CD8-positive, alpha-beta memory T cell (primary cell): ENCODE measurements at regions not wholly inside any gene's neighbourhood (a gene's known extent, or its start where the extent isn't known, plus 50 kb on each side); places are given as distances from the start of the nearest gene placed in this dataset.

ENCODE experiments used
- CTCF ChIA-PET: fragments of 350-600 bp; sonication (Branson Sonifier 250); formaldehyde crosslinking; loops from one replicate; lab custom pipeline; 2021; ENCODE audit warnings: antibody characterized with exemption; lab: Charles Lee
- POLR2A ChIA-PET: fragments of 350-600 bp; sonication (Branson Sonifier 250); formaldehyde crosslinking; loops from one replicate; lab custom pipeline; 2021; ENCODE audit warnings: antibody characterized with exemption; lab: Charles Lee
- DNase-seq, 5 donors: peaks; one replicate each; pipeline versions ENCODE4 v3.0.0 to v3.0.0-alpha.2; 2020 to 2022; ENCODE audit warnings: mixed read lengths in 1 of 5
- H3K27ac ChIP-seq: one replicate; pipeline ENCODE4 v1.7.0; 2013; ENCODE audit warnings: low read depth, mild to moderate bottlenecking, low read length, moderate library complexity
- H3K27me3 ChIP-seq: 2 replicates; pipeline ENCODE4 v1.7.0; 2013; ENCODE audit warnings: low read length, mild to moderate bottlenecking; ENCODE audit not compliant: insufficient read depth, poor library complexity, severe bottlenecking
- H3K36me3 ChIP-seq: 2 replicates; pipeline ENCODE4 v1.7.0; 2013; ENCODE audit warnings: mild to moderate bottlenecking, low read length, moderate library complexity; ENCODE audit not compliant: insufficient read depth
- H3K4me1 ChIP-seq: 2 replicates; pipeline ENCODE4 v1.7.0; 2013; ENCODE audit warnings: mild to moderate bottlenecking, low read length, moderate library complexity; ENCODE audit not compliant: insufficient read depth
- H3K4me3 ChIP-seq: 2 replicates; pipeline ENCODE4 v1.7.0; 2013; ENCODE audit warnings: mild to moderate bottlenecking, low read length
- H3K9me3 ChIP-seq: 2 replicates; pipeline ENCODE4 v1.7.0; 2013; ENCODE audit warnings: mild to moderate bottlenecking, low read length
- H3K27ac Mint-ChIP-seq, 8 donors: one replicate each; pipeline ENCODE4 v1.8.0; 2020 to 2021; ENCODE audit warnings: mixed read lengths in 8 of 8, mild to moderate bottlenecking in 6 of 8, inconsistent platforms in 3 of 8, moderate library complexity in 3 of 8
- H3K27me3 Mint-ChIP-seq, 2 donors: one replicate each; pipeline ENCODE4 v1.8.0; 2020 to 2021; ENCODE audit warnings: mixed read lengths in 2 of 2, mild to moderate bottlenecking in 1 of 2, moderate library complexity in 1 of 2
- H3K36me3 Mint-ChIP-seq, 3 donors: one replicate each; pipeline ENCODE4 v1.8.0; 2020 to 2021; ENCODE audit warnings: mixed read lengths in 3 of 3, inconsistent platforms in 1 of 3, mild to moderate bottlenecking in 1 of 3
- H3K4me1 Mint-ChIP-seq, 3 donors: one replicate each; pipeline ENCODE4 v1.8.0; 2020 to 2021; ENCODE audit warnings: mixed read lengths in 3 of 3, inconsistent platforms in 1 of 3, mild to moderate bottlenecking in 1 of 3
- H3K4me3 Mint-ChIP-seq, 7 donors: one replicate each; pipeline ENCODE4 v1.8.0; 2020 to 2021; ENCODE audit warnings: mixed read lengths in 7 of 7, mild to moderate bottlenecking in 6 of 7, moderate library complexity in 4 of 7, inconsistent platforms in 2 of 7
- H3K9me3 Mint-ChIP-seq, 5 donors: one replicate each; pipeline ENCODE4 v1.8.0; 2020 to 2022; ENCODE audit warnings: mixed read lengths in 5 of 5, mild to moderate bottlenecking in 3 of 5, moderate library complexity in 2 of 5, inconsistent platforms in 1 of 5

GRCh38 chr10:55104738-55105137 is 303.7 kb upstream of the PCDH15 start:
- Histone ChIP-seq H3K36me3 (no peaks in the 10 kb centered on the region), H3K27me3 (no peaks in the 10 kb centered on the region), H3K9me3 (no peaks in the 10 kb centered on the region), H3K27ac (no peak overlapping the region), H3K4me3 (no peak overlapping the region), H3K4me1 (no peaks in the 10 kb centered on the region)
- Mint-ChIP-seq H3K4me1 (no peaks in the 10 kb centered on the region), H3K27me3 (no peaks in the 10 kb centered on the region), H3K9me3 (peaks cover 0 to 34% (median 12%) of the 10 kb centered on the region in 5 donors), H3K4me3 (no peak overlapping the region), H3K36me3 (no peaks in the 10 kb centered on the region), H3K27ac (no peak overlapping the region)
- CTCF ChIA-PET: no interaction called here
- DNase-seq: no peak
- POLR2A ChIA-PET: no interaction called here

- Histone ChIP-seq H3K4me1 (no peaks in the 10 kb centered on the region), H3K27me3 (no peaks in the 10 kb centered on the region)
Observed at GRCh38 chr10:55098452-55098851, 297.4 kb upstream of the PCDH15 start.

GRCh38 chr10:55091691-55092328 is 290.8 kb upstream of the PCDH15 start:
- H3K4me3 Mint-ChIP-seq: no peak overlapping the region
- H3K36me3 Mint-ChIP-seq: no peaks in the 10 kb centered on the region
- CTCF ChIA-PET: no interaction called here
- POLR2A ChIA-PET: no interaction called here
- Histone ChIP-seq H3K9me3 (no peaks in the 10 kb centered on the region), H3K4me1 (no peaks in the 10 kb centered on the region), H3K27ac (no peak overlapping the region), H3K4me3 (no peak overlapping the region), H3K36me3 (no peaks in the 10 kb centered on the region), H3K27me3 (no peaks in the 10 kb centered on the region)
- no peak for DNase-seq
- H3K4me1 Mint-ChIP-seq: no peaks in the 10 kb centered on the region
- no peak overlapping the region for H3K27ac Mint-ChIP-seq
- H3K9me3 Mint-ChIP-seq: peaks cover 2 to 15% (median 3%) of the 10 kb centered on the region in 5 donors
- H3K27me3 Mint-ChIP-seq: no peaks in the 10 kb centered on the region

More at GRCh38 chr10:55098452-55098851, 297.4 kb upstream of the PCDH15 start:
- Mint-ChIP-seq H3K4me1 (no peaks in the 10 kb centered on the region), H3K4me3 (no peak overlapping the region), H3K9me3 (peaks cover 0 to 28% (median 9%) of the 10 kb centered on the region in 5 donors), H3K27ac (no peak overlapping the region), H3K36me3 (no peaks in the 10 kb centered on the region), H3K27me3 (no peaks in the 10 kb centered on the region)
- no peak overlapping the region for H3K27ac ChIP-seq
- no peaks in the 10 kb centered on the region for H3K36me3 ChIP-seq
- DNase-seq: no peak
- CTCF ChIA-PET: no interaction called here
- H3K4me3 ChIP-seq: no peak overlapping the region
- H3K9me3 ChIP-seq: no peaks in the 10 kb centered on the region
- POLR2A ChIA-PET: no interaction called here

GRCh38 chr10:55078121-55078520 is 277.1 kb upstream of the PCDH15 start:
- no peak for DNase-seq
- H3K27me3 Mint-ChIP-seq: no peaks in the 10 kb centered on the region
- Histone ChIP-seq H3K27ac (no peak overlapping the region), H3K4me1 (no peaks in the 10 kb centered on the region), H3K9me3 (no peaks in the 10 kb centered on the region), H3K27me3 (no peaks in the 10 kb centered on the region), H3K36me3 (no peaks in the 10 kb centered on the region), H3K4me3 (no peak overlapping the region)
- CTCF ChIA-PET: no interaction called here
- H3K4me3 Mint-ChIP-seq: no peak overlapping the region
- H3K36me3 Mint-ChIP-seq: no peaks in the 10 kb centered on the region
- POLR2A ChIA-PET: no interaction called here
- H3K27ac Mint-ChIP-seq: no peak overlapping the region
- peaks cover 15 to 31% (median 20%) of the 10 kb centered on the region in 5 donors for H3K9me3 Mint-ChIP-seq
- no peaks in the 10 kb centered on the region for H3K4me1 Mint-ChIP-seq

- Histone ChIP-seq H3K36me3 (no peaks in the 10 kb centered on the region), H3K4me3 (no peak overlapping the region), H3K4me1 (no peaks in the 10 kb centered on the region), H3K27me3 (no peaks in the 10 kb centered on the region), H3K9me3 (no peaks in the 10 kb centered on the region), H3K27ac (no peak overlapping the region)
- Mint-ChIP-seq H3K4me1 (no peaks in the 10 kb centered on the region), H3K27ac (no peak overlapping the region), H3K36me3 (no peaks in the 10 kb centered on the region), H3K27me3 (no peaks in the 10 kb centered on the region), H3K9me3 (peaks cover 2 to 33% (median 15%) of the 10 kb centered on the region in 5 donors), H3K4me3 (no peak overlapping the region)
- POLR2A ChIA-PET: no interaction called here
- no peak for DNase-seq
- CTCF ChIA-PET: no interaction called here
Observed at GRCh38 chr10:55065185-55065584, 264.2 kb upstream of the PCDH15 start.

GRCh38 chr10:55063811-55064210 is 262.8 kb upstream of the PCDH15 start:
- Histone ChIP-seq H3K27me3 (no peaks in the 10 kb centered on the region), H3K4me3 (no peak overlapping the region), H3K36me3 (no peaks in the 10 kb centered on the region), H3K9me3 (no peaks in the 10 kb centered on the region), H3K27ac (no peak overlapping the region), H3K4me1 (no peaks in the 10 kb centered on the region)
- Mint-ChIP-seq H3K27ac (no peak overlapping the region), H3K36me3 (no peaks in the 10 kb centered on the region), H3K4me3 (no peak overlapping the region), H3K27me3 (no peaks in the 10 kb centered on the region), H3K4me1 (no peaks in the 10 kb centered on the region), H3K9me3 (peaks cover 2 to 37% (median 14%) of the 10 kb centered on the region in 5 donors)
- CTCF ChIA-PET: no interaction called here
- DNase-seq: no peak
- POLR2A ChIA-PET: no interaction called here

GRCh38 chr10:55062349-55062748 is 261.3 kb upstream of the PCDH15 start:
- no peak overlapping the region for H3K4me3 ChIP-seq
- no peaks in the 10 kb centered on the region for H3K27me3 Mint-ChIP-seq
- peaks cover 3 to 39% (median 16%) of the 10 kb centered on the region in 5 donors for H3K9me3 Mint-ChIP-seq
- no peaks in the 10 kb centered on the region for H3K36me3 Mint-ChIP-seq
- no peak overlapping the region for H3K27ac Mint-ChIP-seq
- H3K27me3 ChIP-seq: no peaks in the 10 kb centered on the region
- H3K4me1 ChIP-seq: no peaks in the 10 kb centered on the region
- no peak overlapping the region for H3K27ac ChIP-seq
- no peaks in the 10 kb centered on the region for H3K9me3 ChIP-seq
- H3K36me3 ChIP-seq: no peaks in the 10 kb centered on the region
- POLR2A ChIA-PET: no interaction called here
- CTCF ChIA-PET: no interaction called here
- H3K4me1 Mint-ChIP-seq: no peaks in the 10 kb centered on the region
- DNase-seq: no peak
- H3K4me3 Mint-ChIP-seq: no peak overlapping the region

- H3K4me1 ChIP-seq: no peaks in the 10 kb centered on the region
- Mint-ChIP-seq H3K27ac (no peak overlapping the region), H3K4me3 (no peak overlapping the region), H3K9me3 (peaks cover 3 to 49% (median 19%) of the 10 kb centered on the region in 5 donors), H3K36me3 (no peaks in the 10 kb centered on the region), H3K4me1 (no peaks in the 10 kb centered on the region), H3K27me3 (no peaks in the 10 kb centered on the region)
- ChIA-PET CTCF (no interaction called here), POLR2A (no interaction called here)
- no peaks in the 10 kb centered on the region for H3K27me3 ChIP-seq
- DNase-seq: no peak
- no peaks in the 10 kb centered on the region for H3K36me3 ChIP-seq
- H3K9me3 ChIP-seq: no peaks in the 10 kb centered on the region
- no peak overlapping the region for H3K27ac ChIP-seq
- no peak overlapping the region for H3K4me3 ChIP-seq
Observed at GRCh38 chr10:55058800-55059199, 257.8 kb upstream of the PCDH15 start.
